ENCODE measurements at regions not wholly inside any gene's neighbourhood (a gene's known extent, or its start where the extent isn't known, plus 50 kb on each side); places are given as distances from the start of the nearest gene placed in this dataset.

- no peak for DNase-seq (ENCODE audit: low read depth)
Measured at GRCh38 chr5:172569861-172570558, 71.1 kb upstream of the NEURL1B start.

GRCh38 chr5:172568308-172568910 is 72.7 kb upstream of the NEURL1B start:
- no peak for DNase-seq (ENCODE audit: low read depth)

- no peak for DNase-seq (ENCODE audit: low read depth)
Measured at GRCh38 chr5:172567843-172568242, 73.2 kb upstream of the NEURL1B start.

- DNase-seq (ENCODE audit: low read depth): no peak
Measured at GRCh38 chr5:172567294-172567693, 73.8 kb upstream of the NEURL1B start.

GRCh38 chr5:172565931-172566665 is 75.0 kb upstream of the NEURL1B start:
- DNase-seq (ENCODE audit: low read depth): no peak

- no peak for DNase-seq (ENCODE audit: low read depth)
Measured at GRCh38 chr5:172565455-172565854, 75.6 kb upstream of the NEURL1B start.

- DNase-seq (ENCODE audit: low read depth): no peak
Measured at GRCh38 chr5:172564883-172565282, 76.2 kb upstream of the NEURL1B start.

- DNase-seq (ENCODE audit: low read depth): no peak
Measured at GRCh38 chr5:172564188-172564587, 76.9 kb upstream of the NEURL1B start.

- no peak for DNase-seq (ENCODE audit: low read depth)
Measured at GRCh38 chr5:172562443-172562842, 78.6 kb upstream of the NEURL1B start.

- no peak for DNase-seq (ENCODE audit: low read depth)
Measured at GRCh38 chr5:172561151-172561550, 79.9 kb upstream of the NEURL1B start.

- DNase-seq (ENCODE audit: low read depth): no peak
Measured at GRCh38 chr5:172559004-172559932, 81.8 kb upstream of the NEURL1B start.

- no peak for DNase-seq (ENCODE audit: low read depth)
Measured at GRCh38 chr5:172558076-172558976, 82.7 kb upstream of the NEURL1B start.

GRCh38 chr5:172556971-172557461 is 84.0 kb upstream of the NEURL1B start:
- no peak for DNase-seq (ENCODE audit: low read depth)

GRCh38 chr5:172556262-172556661 is 84.8 kb upstream of the NEURL1B start:
- DNase-seq (ENCODE audit: low read depth): no peak

GRCh38 chr5:172554562-172554961 is 86.5 kb upstream of the NEURL1B start:
- DNase-seq (ENCODE audit: low read depth): no peak

- no peak for DNase-seq (ENCODE audit: low read depth)
Measured at GRCh38 chr5:172553903-172554302, 87.2 kb upstream of the NEURL1B start.

GRCh38 chr5:172553167-172553566 is 87.9 kb upstream of the NEURL1B start:
- no peak for DNase-seq (ENCODE audit: low read depth)

- DNase-seq (ENCODE audit: low read depth): no peak
Measured at GRCh38 chr5:172550996-172551395, 90.1 kb upstream of the NEURL1B start.

- no peak for DNase-seq (ENCODE audit: low read depth)
Measured at GRCh38 chr5:172550096-172550765, 90.8 kb upstream of the NEURL1B start.

GRCh38 chr5:172549696-172550095 is 91.4 kb upstream of the NEURL1B start:
- no peak for DNase-seq (ENCODE audit: low read depth)
